IMR-90 (cell line): ENCODE measurements at regions not wholly inside any gene's neighbourhood (a gene's known extent, or its start where the extent isn't known, plus 50 kb on each side); places are given as distances from the start of the nearest gene placed in this dataset.
A peak's percentile ranks its signal among the peaks of the same experiment; 100 is the strongest.

Source experiments
- ATAC-seq: fragments of 200-7000 bp; cut with Tn5 transposase; 2 replicates; pipeline ENCODE4 v1.9.1; 2020; ENCODE audit warnings: low read depth, mild to moderate bottlenecking, moderate library complexity
- BruUV-seq: library from RNA; stranded (reverse); fragments of 400-500 nt; replicated peaks from 2 replicates; lab custom pipeline; 2021; lab: Mats Ljungman, UMichigan
- CTCF ChIA-PET: fragments of 300-600 bp; formaldehyde crosslinking; extraction: SDS; loops from one replicate; lab custom pipeline; 2021; ENCODE audit warnings: antibody characterized with exemption; lab: Yijun Ruan, JAX
- POLR2A ChIA-PET: fragments of 300-600 bp; sonication (Branson Sonifier 250); formaldehyde crosslinking; loops from one replicate; lab custom pipeline; 2022; ENCODE audit warnings: antibody characterized with exemption; ENCODE audit not compliant: unreplicated experiment; lab: Charles Lee
- DNase-seq: peaks from one replicate; pipeline ENCODE4 v3.0.0; 2013
- H2AFZ ChIP-seq: replicated peaks from 2 replicates; pipeline ENCODE3; 2013; ENCODE audit warnings: low read length, mild to moderate bottlenecking; ENCODE audit not compliant: poor library complexity
- H2AK5ac ChIP-seq: 2 replicates; pipeline ENCODE4 v1.6.1; 2013; ENCODE audit warnings: low read depth, low read length, inconsistent platforms
- H2AK9ac ChIP-seq: replicated peaks from 2 replicates; pipeline ENCODE3; 2013; ENCODE audit warnings: mild to moderate bottlenecking, low read depth, low read length, moderate library complexity; ENCODE audit not compliant: poor library complexity
- H2BK120ac ChIP-seq: 2 replicates; pipeline ENCODE4 v1.6.1; 2013; ENCODE audit warnings: low read depth, low read length, inconsistent platforms
- H2BK15ac ChIP-seq: 3 replicates; pipeline ENCODE4 v1.6.1; 2013; ENCODE audit warnings: low read depth, low read length, inconsistent platforms
- H2BK20ac ChIP-seq: 2 replicates; pipeline ENCODE4 v1.6.1; 2013; ENCODE audit warnings: low read depth, mild to moderate bottlenecking, inconsistent platforms, low read length, moderate library complexity
- H2BK5ac ChIP-seq: 2 replicates; pipeline ENCODE4 v1.6.1; 2013; ENCODE audit warnings: mild to moderate bottlenecking, low read depth, low read length, inconsistent platforms; ENCODE audit not compliant: poor library complexity, severe bottlenecking
- H3K14ac ChIP-seq: replicated peaks from 2 replicates; pipeline ENCODE4 v1.6.1; 2013; ENCODE audit warnings: low read depth, low read length, inconsistent platforms
- H3K18ac ChIP-seq: 2 replicates; pipeline ENCODE4 v1.6.1; 2013; ENCODE audit warnings: low read depth, low read length, control low read depth
- H3K23ac ChIP-seq: 2 replicates; pipeline ENCODE4 v1.6.1; 2013; ENCODE audit warnings: low read depth, low read length, inconsistent platforms
- H3K27ac ChIP-seq: 2 replicates; pipeline ENCODE4 v1.5.1; 2013; ENCODE audit warnings: mild to moderate bottlenecking, control low read depth, low read length; ENCODE audit not compliant: insufficient read depth
- H3K27me3 ChIP-seq: 2 replicates; pipeline ENCODE4 v1.6.1; 2013; ENCODE audit warnings: low read length; ENCODE audit not compliant: control insufficient read depth, insufficient read depth
- H3K36me3 ChIP-seq: 2 replicates; pipeline ENCODE4 v1.6.1; 2013; ENCODE audit warnings: low read length, mixed read lengths; ENCODE audit not compliant: control insufficient read depth, insufficient read depth
- H3K4ac ChIP-seq: 2 replicates; pipeline ENCODE4 v1.6.1; 2013; ENCODE audit warnings: low read depth, low read length, inconsistent platforms
- H3K4me1 ChIP-seq: 2 replicates; pipeline ENCODE4 v1.6.1; 2013; ENCODE audit warnings: low read length, mixed read lengths; ENCODE audit not compliant: control insufficient read depth, insufficient read depth
- H3K4me2 ChIP-seq: 2 replicates; pipeline ENCODE4 v1.6.1; 2013; ENCODE audit warnings: low read depth, mild to moderate bottlenecking, control low read depth, low read length, moderate library complexity
- H3K4me3 ChIP-seq: 2 replicates; pipeline ENCODE4 v1.5.1; 2013; ENCODE audit warnings: low read depth, mild to moderate bottlenecking, control low read depth, low read length, moderate library complexity; ENCODE audit not compliant: insufficient read depth
- H3K56ac ChIP-seq: 2 replicates; pipeline ENCODE4 v1.6.1; 2013; ENCODE audit warnings: low read length, inconsistent platforms; ENCODE audit not compliant: insufficient read depth; ENCODE audit errors: extremely low read depth
- H3K79me1 ChIP-seq, 2 experiments: 2 replicates each; pipeline ENCODE4 v1.6.1; 2013; ENCODE audit warnings: low read length in 2 of 2, inconsistent platforms in 1 of 2, low read depth in 1 of 2
- H3K9ac ChIP-seq: 2 replicates; pipeline ENCODE4 v1.6.1; 2013; ENCODE audit warnings: low read depth, low read length, control low read depth
- H3K9me1 ChIP-seq: 2 replicates; pipeline ENCODE4 v1.6.1; 2013; ENCODE audit warnings: low read length, inconsistent platforms; ENCODE audit not compliant: insufficient read depth
- H3K9me3 ChIP-seq: 2 replicates; pipeline ENCODE4 v1.6.1; 2013; ENCODE audit warnings: low read length; ENCODE audit not compliant: control insufficient read depth, insufficient read depth
- H4K20me1 ChIP-seq: 2 replicates; pipeline ENCODE4 v1.6.1; 2013; ENCODE audit warnings: low read length, inconsistent platforms; ENCODE audit not compliant: insufficient read depth
- H4K5ac ChIP-seq: 2 replicates; pipeline ENCODE4 v1.6.1; 2013; ENCODE audit warnings: mild to moderate bottlenecking, low read depth, low read length, control low read depth
- H4K8ac ChIP-seq, 2 experiments: 2 replicates each; pipeline ENCODE4 v1.6.1; 2013; ENCODE audit warnings: low read depth in 2 of 2, low read length in 2 of 2, control low read depth in 1 of 2, inconsistent platforms in 1 of 2
- H4K91ac ChIP-seq: 2 replicates; pipeline ENCODE4 v1.6.1; 2013; ENCODE audit warnings: low read depth, low read length, inconsistent platforms; ENCODE audit not compliant: insufficient read depth
- BHLHE40 ChIP-seq: fragments of 150-350 bp; IDR thresholded peaks from 2 replicates; pipeline ENCODE4 v1.6.1; 2016; ENCODE audit warnings: mild to moderate bottlenecking, low read depth, low read length
- CEBPB ChIP-seq: IDR thresholded peaks from 2 replicates; pipeline ENCODE4 v1.6.1; 2012; ENCODE audit warnings: low read depth, low read length, improper control_type of control experiment
- CHD1 ChIP-seq: IDR thresholded peaks from 2 replicates; pipeline ENCODE4 v1.6.1; 2012; ENCODE audit warnings: low read depth, low read length, improper control_type of control experiment
- CTCF ChIP-seq: conservative IDR thresholded peaks from 2 replicates; pipeline ENCODE4 v1.5.1; 2012; ENCODE audit warnings: mild to moderate bottlenecking, low read depth, low read length, improper control_type of control experiment
- FOS ChIP-seq: fragments of 150-350 bp; IDR thresholded peaks from 2 replicates; pipeline ENCODE4 v1.6.1; 2016; ENCODE audit warnings: low read depth, low read length
- MAFK ChIP-seq: IDR thresholded peaks from 2 replicates; pipeline ENCODE4 v1.6.1; 2012; ENCODE audit warnings: low read depth, low read length, improper control_type of control experiment
- MAZ ChIP-seq: IDR thresholded peaks from 2 replicates; pipeline ENCODE4 v1.6.1; 2012; ENCODE audit warnings: low read depth, mild to moderate bottlenecking, low read length, improper control_type of control experiment, moderate library complexity, borderline replicate concordance
- MXI1 ChIP-seq: IDR thresholded peaks from 2 replicates; pipeline ENCODE4 v1.6.1; 2012; ENCODE audit warnings: low read depth, mild to moderate bottlenecking, low read length, moderate library complexity, borderline replicate concordance
- NFE2L2 ChIP-seq: fragments of 150-350 bp; IDR thresholded peaks from 2 replicates; pipeline ENCODE4 v1.6.1; 2016; ENCODE audit warnings: low read depth, mild to moderate bottlenecking, low read length
- POLR2A ChIP-seq: IDR thresholded peaks from 2 replicates; pipeline ENCODE4 v1.6.1; 2012; ENCODE audit warnings: mild to moderate bottlenecking, low read depth, low read length
- RAD21 ChIP-seq: IDR thresholded peaks from 2 replicates; pipeline ENCODE4 v1.6.1; 2012; ENCODE audit warnings: low read length, improper control_type of control experiment
- RFX5 ChIP-seq: IDR thresholded peaks from 2 replicates; pipeline ENCODE4 v1.8.0; 2012; ENCODE audit warnings: low read depth, mild to moderate bottlenecking, low read length, moderate library complexity
- SMC3 ChIP-seq: fragments of 150-350 bp; IDR thresholded peaks from 2 replicates; pipeline ENCODE4 v1.6.1; 2016; ENCODE audit warnings: low read depth, mild to moderate bottlenecking, antibody characterized with exemption, low read length, moderate library complexity
- USF2 ChIP-seq: fragments of 150-350 bp; IDR thresholded peaks from 2 replicates; pipeline ENCODE4 v1.6.1; 2017; ENCODE audit warnings: mild to moderate bottlenecking, antibody characterized with exemption, low read length, low read depth
- WGBS, 2 experiments: methylation state at CpG; one replicate each; pipeline versions ENCODE4 v1.1.5 to v1.1.7; 2013; ENCODE audit warnings: missing lambda C conversion rate in 2 of 2; ENCODE audit not compliant: insufficient read length in 1 of 2; ENCODE audit errors: extremely low coverage in 2 of 2; 5-methylcytosine and 5-hydroxymethylcytosine counted together
- dilution Hi-C: fragments of 300-500 bp; cut with HindIII; formaldehyde crosslinking; loops from one replicate; pipeline ENCODE4 v1.14.3; 2018; ENCODE audit warnings: low sequenced_read_pairs; ENCODE audit not compliant: unreplicated experiment
- in situ Hi-C: fragments of 300-500 bp; cut with MboI; formaldehyde crosslinking; loops from 3 replicates; pipeline ENCODE4 v1.14.3; 2019; ENCODE audit warnings: low sequenced_read_pairs, inconsistent platforms, mixed read lengths
- intact Hi-C: fragments of 100-400 bp; cut with micrococcal nuclease; formaldehyde crosslinking; loops from 2 replicates; pipeline ENCODE4 v1.10.0; 2022
- TF ChIP-seq, protein P1 (sequence below): fragments of 150-350 bp; IDR thresholded peaks from 2 replicates; pipeline ENCODE4 v1.6.1; 2016; ENCODE audit warnings: low read depth, mild to moderate bottlenecking, low read length, moderate library complexity, borderline replicate concordance

GRCh38 chr6:220721-221475, 71.4 kb upstream of the DUSP22 start:
- Histone ChIP-seq H3K36me3 (no peaks in the 10 kb centered on the region), H3K18ac (no peak overlapping the region), H3K4me1 (peaks cover 7% of the 10 kb centered on the region), H3K56ac (no peak overlapping the region), H3K9ac (no peak overlapping the region), H3K4ac (0 out of 2 replicates have a peak overlapping the region, but pooled peaks have one; percentile 6), H4K5ac (no peak overlapping the region), H2BK20ac (0 out of 2 replicates have a peak overlapping the region, but pooled peaks have one; percentile 36), H2BK5ac (no peak overlapping the region), H3K4me2 (peak overlapping the region; percentile 50), H2AFZ (peak overlapping the region; percentile 45), H3K27me3 (no peaks in the 10 kb centered on the region), H2AK9ac (no peak overlapping the region), H2BK15ac (no peak overlapping the region), H3K79me1 (no peaks in the 10 kb centered on the region), H3K9me1 (peaks cover 3% of the 10 kb centered on the region; the same call in 1 of the 2 replicates), H3K23ac (no peak overlapping the region), H2AK5ac (no peak overlapping the region), H4K91ac (no peak overlapping the region), H4K20me1 (no peaks in the 10 kb centered on the region), H3K9me3 (no peaks in the 10 kb centered on the region), H3K14ac (0 out of 2 replicates have a peak overlapping the region, but pooled peaks have one; percentile 51), H2BK120ac (peak overlapping the region; percentile 47; the same call in 1 of the 2 replicates), H3K4me3 (no peak overlapping the region), H4K8ac (no peak overlapping the region), H3K27ac (no peak overlapping the region; the same call in 1 of the 2 replicates)
- POLR2A ChIA-PET: no interaction called here
- dilution Hi-C loops (no loop called here), intact Hi-C loops (loop anchor here (5.0 kb wide), 1 partner anchor 71 kb away; the partner anchor contains the start of gene DUSP22), in situ Hi-C loops (no loop called here)
- no CpG with 5 or more reads among the region's 16 CpGs for WGBS, 2 experiments
- ATAC-seq: peak; percentile 55
- no TSS peak for BruUV-seq
- CTCF ChIA-PET: interaction anchor here (0.6 kb wide), 1 partner anchor 37 kb away, joined by 4 read pairs; no protein-coding TSS in a partner anchor
- DNase-seq: peak; percentile 72
- TF ChIP-seq BHLHE40: no peak
- no peak for TF ChIP-seq CEBPB
- no peak for TF ChIP-seq USF2
- TF ChIP-seq MAFK: no peak
- TF ChIP-seq CHD1: no peak
- no peak for TF ChIP-seq RFX5
- TF ChIP-seq NFE2L2: no peak
- no peak for TF ChIP-seq SMC3
- TF ChIP-seq MXI1: no peak
- no peak for TF ChIP-seq CTCF
- TF ChIP-seq FOS: no peak
- TF ChIP-seq, protein P1, sequence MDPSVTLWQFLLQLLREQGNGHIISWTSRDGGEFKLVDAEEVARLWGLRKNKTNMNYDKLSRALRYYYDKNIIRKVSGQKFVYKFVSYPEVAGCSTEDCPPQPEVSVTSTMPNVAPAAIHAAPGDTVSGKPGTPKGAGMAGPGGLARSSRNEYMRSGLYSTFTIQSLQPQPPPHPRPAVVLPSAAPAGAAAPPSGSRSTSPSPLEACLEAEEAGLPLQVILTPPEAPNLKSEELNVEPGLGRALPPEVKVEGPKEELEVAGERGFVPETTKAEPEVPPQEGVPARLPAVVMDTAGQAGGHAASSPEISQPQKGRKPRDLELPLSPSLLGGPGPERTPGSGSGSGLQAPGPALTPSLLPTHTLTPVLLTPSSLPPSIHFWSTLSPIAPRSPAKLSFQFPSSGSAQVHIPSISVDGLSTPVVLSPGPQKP: no peak
- TF ChIP-seq MAZ: no peak
- no peak for TF ChIP-seq POLR2A
- TF ChIP-seq RAD21: no peak
